Pons (tissue), 1 donor: ENCODE measurements at regions not wholly inside any gene's neighbourhood (a gene's known extent, or its start where the extent isn't known, plus 50 kb on each side); places are given as distances from the start of the nearest gene placed in this dataset.

Source experiments
- DNase-seq: peaks from one replicate; pipeline ENCODE4 v3.0.0-alpha.2; 2016; ENCODE audit warnings: low spot score

DNA sequence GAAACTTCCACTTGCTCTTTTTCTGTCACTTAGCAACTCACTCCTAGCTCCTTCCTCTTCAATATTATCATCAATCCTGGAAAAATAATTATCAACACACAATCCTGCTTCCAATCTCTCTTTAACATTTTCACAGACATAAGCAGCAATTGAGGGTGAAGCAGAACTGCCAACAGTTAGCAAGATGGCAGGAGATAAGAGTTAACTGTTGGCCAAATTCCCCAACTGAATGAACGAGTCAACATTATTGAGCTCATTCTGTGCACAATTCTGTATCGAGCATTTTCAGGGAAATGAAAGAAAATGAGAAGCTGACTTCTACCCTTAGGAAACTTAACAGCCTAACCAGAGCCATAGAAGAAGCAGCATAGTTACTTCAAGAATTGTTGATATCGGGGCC, 152.0 kb downstream of the KCNA5 start:
- DNase-seq = no peak

GRCh38 chr12:5197131-5197530, 153.5 kb downstream of the KCNA5 start:
- DNase-seq = no peak

DNA sequence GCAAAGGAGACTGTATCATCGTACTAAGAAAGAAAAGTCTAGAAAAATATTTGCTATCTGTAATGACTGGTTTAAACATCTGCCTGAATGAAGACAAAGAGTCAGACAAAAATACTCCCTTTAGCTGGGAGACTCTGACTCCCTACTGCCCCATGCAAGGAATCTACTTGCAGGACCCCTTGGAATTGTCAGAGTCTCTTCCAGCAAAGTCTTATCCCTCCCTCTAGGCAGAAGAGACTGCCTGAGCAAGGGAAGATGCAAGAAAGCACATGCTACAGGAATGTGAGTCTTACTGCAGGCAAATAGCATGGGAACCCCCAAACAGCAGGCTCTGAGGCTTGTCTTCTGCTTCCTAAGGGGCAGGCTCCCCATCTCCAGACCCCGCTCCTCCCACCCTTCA, 154.0 kb downstream of the KCNA5 start:
- DNase-seq = no peak

DNA sequence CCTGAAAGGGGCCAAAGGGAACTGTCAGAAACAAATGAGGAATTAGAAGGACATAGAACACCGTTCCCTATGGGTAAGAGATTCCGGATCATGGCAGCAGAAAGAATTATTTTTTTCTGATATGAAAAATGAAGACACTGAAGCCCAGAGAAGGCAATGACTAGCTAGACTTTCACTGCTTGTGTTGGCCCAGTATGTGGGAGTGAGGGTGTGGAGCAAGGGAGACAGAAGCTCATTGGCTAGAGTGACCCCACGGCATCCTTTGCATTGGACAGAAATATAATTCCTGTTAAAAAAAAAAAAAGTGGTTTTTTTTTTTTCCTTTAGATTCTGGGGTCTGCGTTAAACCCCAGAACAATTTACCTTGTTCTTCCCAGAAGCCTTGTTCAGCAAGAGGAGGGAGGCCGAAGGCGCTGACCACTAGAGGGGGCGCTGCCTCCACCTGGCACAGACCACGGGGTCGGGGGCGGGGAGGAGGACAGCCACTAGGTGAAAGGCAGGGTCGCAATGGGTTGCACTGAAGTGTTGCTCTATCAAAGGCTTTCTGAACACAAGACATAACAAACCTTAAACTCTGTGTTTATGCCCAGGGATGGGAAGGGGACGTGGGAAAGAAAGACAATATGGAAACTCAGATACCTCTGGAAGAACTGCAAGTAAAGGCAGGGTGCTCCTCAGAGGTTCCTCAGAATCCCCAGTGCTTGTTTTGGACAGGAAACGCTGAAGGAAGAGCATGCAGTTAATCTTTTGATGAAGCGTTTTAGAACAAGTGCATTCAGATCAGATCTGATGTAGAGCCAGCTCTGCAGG, 156.8 kb downstream of the KCNA5 start:
- DNase-seq = no peak

DNA sequence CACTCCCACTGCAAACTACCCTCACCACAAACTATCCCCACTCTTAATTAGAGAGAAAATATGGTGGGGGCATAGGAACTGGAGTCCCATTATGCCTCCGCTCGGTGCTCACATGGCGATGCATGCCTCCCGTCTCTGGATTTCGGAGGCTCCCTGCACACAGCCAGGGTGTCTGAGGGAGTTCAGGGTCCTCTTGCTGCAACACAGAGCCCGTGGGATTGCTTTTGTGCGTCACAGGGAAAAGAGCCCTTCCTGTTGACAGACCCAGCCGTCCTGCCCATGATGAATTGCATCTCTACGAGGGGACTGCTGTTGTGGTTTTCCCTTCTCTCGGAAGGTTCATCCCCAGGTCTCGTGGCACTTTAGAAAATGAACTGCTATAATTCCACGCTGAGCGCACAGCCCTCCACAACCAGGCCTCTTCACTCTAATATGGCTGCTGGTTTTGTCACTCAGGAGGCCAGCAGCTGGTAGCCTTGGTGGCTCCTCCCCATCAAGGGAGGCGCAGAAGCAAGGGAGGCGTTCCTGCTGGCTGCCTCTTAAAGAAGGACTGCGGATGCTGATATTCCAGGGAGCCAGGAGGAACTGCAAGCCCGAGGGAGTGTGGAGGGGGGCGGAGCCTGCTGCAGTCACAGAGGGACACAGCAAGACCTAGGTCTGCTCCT, 158.0 kb downstream of the KCNA5 start:
- DNase-seq = no peak

DNA sequence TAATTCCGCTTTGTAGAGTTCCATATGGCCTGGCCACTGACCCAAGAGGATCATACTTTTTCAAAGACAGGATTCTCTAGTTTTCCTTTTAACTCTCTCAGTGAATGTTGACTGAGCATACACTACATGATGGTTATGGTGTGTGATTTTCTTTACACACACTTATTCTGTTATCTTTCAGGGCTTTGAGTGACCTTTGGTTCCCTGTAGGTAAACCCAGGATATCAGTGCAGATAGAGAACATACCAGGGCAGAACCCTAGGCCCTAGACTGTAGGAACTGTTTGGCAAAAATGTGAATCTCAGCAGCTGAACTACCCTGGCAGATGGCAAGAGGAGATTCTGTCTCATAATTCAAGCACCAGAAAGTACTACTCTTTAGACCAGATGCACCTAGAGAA, 159.6 kb downstream of the KCNA5 start:
- DNase-seq = peak; percentile 3

DNA sequence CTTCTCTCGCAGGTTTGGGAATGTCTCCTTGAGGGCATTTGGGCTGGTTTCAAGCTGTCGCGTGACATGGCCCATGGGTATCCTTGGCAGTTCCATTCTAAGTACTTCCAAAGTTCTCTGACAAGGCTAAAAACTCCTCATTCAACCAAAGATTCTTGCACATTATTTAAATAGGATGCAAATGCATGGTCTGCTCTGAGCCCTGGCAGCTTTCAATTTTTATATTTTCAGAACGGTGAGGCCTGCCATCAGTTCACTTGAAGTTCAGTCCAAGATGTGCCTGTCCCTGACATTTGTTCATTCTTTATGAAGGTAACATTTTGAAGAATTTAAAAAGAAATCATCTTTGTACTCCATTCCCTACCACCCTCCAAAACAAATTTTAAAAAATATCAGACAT, 160.0 kb downstream of the KCNA5 start:
- DNase-seq = no peak

DNA sequence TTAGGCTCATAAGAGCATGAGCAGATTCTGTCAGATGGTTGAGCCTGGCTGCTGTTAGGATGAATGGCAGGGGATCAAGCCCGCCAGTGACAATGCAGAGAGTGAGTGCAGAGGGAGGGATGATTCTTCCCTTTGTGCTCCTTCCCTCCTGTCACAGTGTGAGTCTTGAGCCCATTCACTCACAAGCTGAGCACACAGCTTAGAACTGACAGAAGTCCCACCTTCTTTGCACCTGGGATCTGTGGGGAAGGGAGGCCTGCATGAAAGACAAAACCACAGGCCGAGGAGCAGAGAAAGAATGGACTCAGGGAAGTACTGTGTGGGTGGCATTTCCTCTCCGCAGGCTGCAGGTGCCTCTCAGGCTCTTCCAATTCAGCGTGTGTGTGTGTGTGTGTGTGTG, 160.6 kb downstream of the KCNA5 start:
- DNase-seq = no peak

DNA sequence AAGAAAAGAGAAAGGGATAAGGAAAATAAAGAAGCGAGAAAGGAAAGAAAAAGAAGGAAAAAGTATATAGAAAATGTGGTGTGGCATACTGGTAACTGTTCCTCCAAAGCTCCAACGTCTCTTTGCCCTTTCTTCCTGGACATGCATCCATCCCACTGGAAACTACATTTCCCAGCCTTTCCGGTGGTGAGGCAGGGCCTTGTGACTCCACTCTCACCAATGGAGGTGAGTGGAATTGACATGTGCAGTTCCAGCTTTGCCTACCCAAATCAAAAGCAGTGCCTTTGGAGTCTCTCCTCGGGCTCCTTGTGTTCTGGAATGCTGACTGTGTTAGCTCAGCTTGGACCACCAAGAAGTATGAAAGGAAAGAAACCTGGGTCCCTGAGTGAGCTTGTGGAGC, 161.2 kb downstream of the KCNA5 start:
- DNase-seq = no peak

- no peak for DNase-seq
Measured at GRCh38 chr12:5206401-5207175, 162.9 kb downstream of the KCNA5 start.

- no peak for DNase-seq
Measured at GRCh38 chr12:5210179-5210922, 166.7 kb downstream of the KCNA5 start.

- DNase-seq = no peak
Measured at GRCh38 chr12:5210923-5211290, 167.2 kb downstream of the KCNA5 start.

- no peak for DNase-seq
Measured at GRCh38 chr12:5213336-5213735, 169.7 kb downstream of the KCNA5 start.

- no peak for DNase-seq
Measured at GRCh38 chr12:5213990-5214389, 170.3 kb downstream of the KCNA5 start.

DNA sequence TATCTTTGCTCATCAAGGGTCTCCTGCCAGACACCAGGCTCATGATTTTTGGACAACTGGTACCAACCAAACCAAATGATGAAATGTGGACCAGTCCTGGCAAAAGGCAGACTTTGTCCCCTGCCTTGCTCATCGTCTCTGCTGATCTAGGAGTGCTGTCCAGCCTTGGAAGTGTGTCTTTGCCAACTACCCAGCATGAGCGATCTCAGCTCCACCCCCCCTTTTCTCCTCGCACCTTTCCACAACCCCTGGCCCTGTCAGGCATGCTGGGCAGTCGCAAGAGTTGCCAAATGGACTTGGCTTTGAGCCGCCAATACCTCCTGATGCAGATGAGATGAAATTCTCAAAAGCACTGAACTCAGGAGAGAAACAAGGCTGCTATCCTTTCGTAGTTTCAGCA, 174.3 kb downstream of the KCNA5 start:
- DNase-seq = no peak

- no peak for DNase-seq
Measured at GRCh38 chr12:5220099-5220498, 176.4 kb downstream of the KCNA5 start.

GRCh38 chr12:5220835-5221234, 177.2 kb downstream of the KCNA5 start:
- no peak for DNase-seq

DNA sequence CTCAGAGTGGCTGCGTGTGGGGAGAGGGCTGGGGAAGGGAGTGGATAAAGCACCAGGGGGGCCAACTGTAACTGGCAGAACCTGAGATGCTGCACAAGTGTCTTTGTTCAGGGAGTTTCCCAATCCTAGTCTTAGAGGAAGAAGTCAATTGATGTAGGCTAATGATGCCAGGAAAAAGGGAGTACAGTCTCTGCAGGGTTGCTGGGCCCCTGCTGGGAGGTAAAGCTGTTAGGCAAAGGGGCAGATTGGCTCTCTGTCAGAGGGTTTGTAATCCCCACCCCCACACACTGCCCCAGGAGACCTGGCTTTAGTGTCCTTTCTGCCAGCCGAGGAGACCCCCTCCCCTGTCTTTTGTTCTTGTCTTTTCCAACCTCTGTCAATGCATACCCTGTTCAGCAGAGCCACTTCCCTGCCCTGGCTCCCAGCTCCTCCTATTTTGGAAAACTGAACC, 178.4 kb downstream of the KCNA5 start:
- DNase-seq = no peak

DNA sequence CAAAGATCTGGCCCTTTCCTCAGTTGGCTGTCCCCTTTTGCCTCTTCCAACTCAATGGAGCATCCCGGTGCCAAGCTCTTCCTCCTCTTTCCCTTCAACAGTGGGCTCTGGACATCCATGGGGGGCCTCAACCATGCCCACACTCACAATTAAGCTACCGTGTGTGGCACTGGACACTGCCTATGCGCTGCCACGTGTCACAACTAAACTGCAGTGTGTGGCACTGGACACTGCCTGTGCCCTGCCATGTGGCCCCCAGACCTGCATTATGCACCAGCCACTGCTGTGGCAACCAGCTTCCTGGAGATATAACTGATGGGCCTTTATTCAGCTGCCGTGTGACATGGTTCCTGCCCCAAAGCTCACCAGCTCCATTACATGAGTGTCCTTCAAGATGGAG, 179.1 kb downstream of the KCNA5 start:
- no peak for DNase-seq

- no peak for DNase-seq
Measured at GRCh38 chr12:5223881-5224280, 180.2 kb downstream of the KCNA5 start.

DNA sequence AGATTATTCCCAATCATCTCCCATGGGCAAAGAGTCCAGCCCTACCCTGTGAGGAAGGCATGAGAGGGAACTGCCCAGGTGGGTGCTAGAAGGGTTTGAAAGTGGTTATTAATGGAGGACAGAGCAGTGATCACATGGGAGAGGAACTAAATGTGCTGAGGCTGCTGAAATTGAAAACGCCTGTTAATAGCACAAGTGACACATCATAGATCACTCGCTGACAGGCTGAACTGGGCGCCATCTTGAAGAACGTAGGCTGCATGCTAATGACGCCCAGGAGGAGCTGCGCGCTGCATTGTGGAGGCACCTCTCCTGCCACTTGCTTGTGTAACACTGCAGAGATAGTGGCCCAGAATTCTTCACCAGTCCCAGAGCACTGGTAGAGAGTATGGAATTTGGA, 182.9 kb downstream of the KCNA5 start:
- DNase-seq = no peak

DNA sequence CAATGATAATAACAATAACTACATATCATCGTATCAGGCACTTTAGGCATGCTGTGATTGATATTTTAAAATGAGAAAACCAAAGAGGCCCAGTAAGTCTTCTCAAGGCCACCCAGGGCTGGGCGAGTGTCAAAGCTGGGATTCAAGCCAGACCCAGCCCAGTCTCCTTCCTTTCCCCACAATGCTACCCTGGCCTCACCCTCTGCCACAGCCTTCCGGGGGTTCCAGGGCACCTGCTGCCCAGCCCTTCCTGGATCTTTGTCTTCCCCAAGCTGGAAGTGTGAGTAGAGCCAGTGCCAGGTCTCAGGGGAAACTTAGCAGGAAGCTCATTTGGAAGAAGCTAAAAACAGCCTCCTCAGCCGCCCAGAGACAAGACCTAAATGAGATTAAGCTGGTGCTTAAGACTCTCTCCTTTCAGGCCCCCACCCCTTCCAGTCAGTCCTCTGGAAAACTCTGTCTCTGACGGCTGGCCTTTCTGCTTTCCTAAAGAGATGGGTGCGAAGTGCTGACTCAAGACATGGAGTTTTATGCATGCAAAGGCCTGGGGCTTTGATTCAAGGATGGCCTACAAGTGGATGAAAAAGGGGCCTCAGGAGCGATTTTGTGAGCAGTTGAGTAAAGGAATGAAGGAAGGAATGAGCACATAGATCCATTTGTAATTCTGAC, 184.2 kb downstream of the KCNA5 start:
- DNase-seq = no peak
